ENCODE measurements at regions not wholly inside any gene's neighbourhood (a gene's known extent, or its start where the extent isn't known, plus 50 kb on each side); places are given as distances from the start of the nearest gene placed in this dataset.

DNA sequence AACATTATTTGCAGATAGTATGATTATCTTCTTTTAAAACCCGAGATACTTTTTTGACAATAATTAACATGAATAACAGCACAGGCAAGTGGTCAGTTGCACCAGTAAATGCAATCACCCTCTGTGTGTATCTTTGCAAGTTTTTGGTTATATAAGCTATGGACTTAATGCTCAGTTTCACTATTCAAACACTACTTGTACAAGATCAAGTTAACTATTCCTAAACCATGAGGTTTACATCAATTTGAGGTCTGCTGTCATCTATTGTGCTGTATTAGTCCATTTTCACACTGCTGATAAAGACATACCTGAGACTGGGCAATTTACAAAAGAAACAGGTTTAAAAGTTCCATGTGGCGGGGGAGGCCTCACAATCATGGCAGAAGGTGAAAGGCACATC lies 323.2 kb downstream of the NR4A2 start:
- H3K4me1 ChIP-seq (ENCODE audit: control insufficient read depth, insufficient read depth, low read length), result no peaks in the 10 kb centered on the region
- POLR2A ChIA-PET, result no interaction called here
- CTCF ChIA-PET, result no interaction called here

DNA sequence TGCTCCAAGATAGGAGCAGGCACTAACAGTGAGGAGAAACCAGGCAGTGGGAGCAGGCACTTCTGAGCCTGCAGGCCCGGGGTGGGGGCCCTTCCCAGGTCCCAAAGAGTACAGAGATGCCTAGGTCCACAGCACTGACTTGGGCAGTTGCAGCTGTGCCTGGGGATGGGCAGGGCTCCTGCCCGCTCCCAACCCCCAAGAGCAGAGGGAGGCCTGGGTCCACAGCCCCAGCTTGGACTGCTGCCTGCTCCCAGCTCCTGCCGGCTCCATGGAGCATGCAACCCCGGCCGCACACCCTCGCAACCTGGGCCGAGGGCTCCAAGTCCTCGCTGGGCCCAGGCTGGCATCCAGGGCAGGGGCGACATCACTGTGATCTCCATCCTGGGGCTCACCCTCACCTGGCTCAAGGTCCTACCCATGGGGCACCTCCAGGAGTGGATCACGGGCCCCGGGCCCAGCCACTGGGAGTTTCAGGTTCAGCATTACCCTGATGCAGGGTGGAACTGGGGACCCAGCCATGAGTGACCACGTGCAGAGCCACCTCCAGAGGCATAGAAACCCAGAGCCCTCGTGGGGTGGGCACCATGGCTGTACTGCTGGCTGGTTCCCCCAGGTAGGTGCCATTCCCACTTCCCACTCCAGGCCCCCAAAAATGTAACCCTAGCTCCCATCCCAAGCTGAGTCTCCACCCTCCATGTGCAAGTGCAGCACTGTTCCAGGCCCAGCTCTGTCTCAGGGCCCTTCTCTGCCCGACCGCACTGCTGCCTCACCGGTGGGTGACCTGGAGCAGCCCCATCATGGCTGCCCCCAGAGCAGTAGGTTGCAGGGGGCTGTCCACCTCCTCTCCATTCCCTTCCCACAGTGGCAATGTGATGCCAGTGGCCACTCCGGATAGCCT lies 325.6 kb downstream of the NR4A2 start:
- TF ChIP-seq ZNF416 (tag by site-specific recombination; IDR thresholded peaks at IDR 0.05) (no peak), ZNF248 (tag by site-specific recombination; IDR thresholded peaks at IDR 0.05) (no peak), ZNF24 (tag by site-specific recombination; IDR thresholded peaks at IDR 0.05) (no peak), ZNF121 (tag by site-specific recombination; IDR thresholded peaks at IDR 0.05) (no peak)
- Histone ChIP-seq H3K4me1 (ENCODE audit: control insufficient read depth, insufficient read depth, low read length) (no peaks in the 10 kb centered on the region), H3K9me3 (ENCODE audit: control insufficient read depth, insufficient read depth, low read depth, low read length) (no peaks in the 10 kb centered on the region), H3K4me3 (ENCODE audit: low read depth, low read length) (no peak overlapping the region), H3K27ac (ENCODE audit: extremely low read depth, low read depth, low read length) (no peak overlapping the region), H3K36me3 (ENCODE audit: control insufficient read depth in 2 of 2, insufficient read depth in 1 of 2, low read length in 2 of 2) (no peaks in the 10 kb centered on the region)
- ChIA-PET POLR2A (no interaction called here), CTCF (interaction anchor here (0.7 kb wide), 1 partner anchor 115 kb away, joined by 3 read pairs; no protein-coding TSS in a partner anchor)

More for the DNA sequence above, 323.2 kb downstream of the NR4A2 start:
- Histone ChIP-seq H3K36me3 (ENCODE audit: control insufficient read depth in 2 of 2, insufficient read depth in 1 of 2, low read length in 2 of 2) (no peaks in the 10 kb centered on the region), H3K9me3 (ENCODE audit: control insufficient read depth, insufficient read depth, low read depth, low read length) (no peaks in the 10 kb centered on the region), H3K4me3 (ENCODE audit: low read depth, low read length) (no peak overlapping the region), H3K27ac (ENCODE audit: extremely low read depth, low read depth, low read length) (no peak overlapping the region)
- TF ChIP-seq ZNF16 (tag by site-specific recombination; IDR thresholded peaks at IDR 0.05; ENCODE audit: low read depth) (no peak), ZFHX2 (tag by site-specific recombination; conservative IDR thresholded peaks at IDR 0.05) (no peak), EGR2 (tag by site-specific recombination; IDR thresholded peaks at IDR 0.05; ENCODE audit: low read depth) (no peak), ZNF175 (tag by site-specific recombination; IDR thresholded peaks at IDR 0.05) (no peak), ZFP41 (tag by site-specific recombination; IDR thresholded peaks at IDR 0.05; ENCODE audit: borderline replicate concordance) (no peak), ZSCAN30 (tag by site-specific recombination; IDR thresholded peaks at IDR 0.05) (no peak), KLF16 (tag by site-specific recombination; IDR thresholded peaks at IDR 0.05) (no peak), GFI1B (tag by site-specific recombination; IDR thresholded peaks at IDR 0.05) (no peak), ZNF596 (tag by site-specific recombination; IDR thresholded peaks at IDR 0.05) (no peak), INSM2 (tag by site-specific recombination; IDR thresholded peaks at IDR 0.05) (no peak)
- TF ChIP-seq, protein P1, sequence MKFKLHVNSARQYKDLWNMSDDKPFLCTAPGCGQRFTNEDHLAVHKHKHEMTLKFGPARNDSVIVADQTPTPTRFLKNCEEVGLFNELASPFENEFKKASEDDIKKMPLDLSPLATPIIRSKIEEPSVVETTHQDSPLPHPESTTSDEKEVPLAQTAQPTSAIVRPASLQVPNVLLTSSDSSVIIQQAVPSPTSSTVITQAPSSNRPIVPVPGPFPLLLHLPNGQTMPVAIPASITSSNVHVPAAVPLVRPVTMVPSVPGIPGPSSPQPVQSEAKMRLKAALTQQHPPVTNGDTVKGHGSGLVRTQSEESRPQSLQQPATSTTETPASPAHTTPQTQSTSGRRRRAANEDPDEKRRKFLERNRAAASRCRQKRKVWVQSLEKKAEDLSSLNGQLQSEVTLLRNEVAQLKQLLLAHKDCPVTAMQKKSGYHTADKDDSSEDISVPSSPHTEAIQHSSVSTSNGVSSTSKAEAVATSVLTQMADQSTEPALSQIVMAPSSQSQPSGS (tag by site-specific recombination; IDR thresholded peaks at IDR 0.05; ENCODE audit: low read depth), result no peak

DNA sequence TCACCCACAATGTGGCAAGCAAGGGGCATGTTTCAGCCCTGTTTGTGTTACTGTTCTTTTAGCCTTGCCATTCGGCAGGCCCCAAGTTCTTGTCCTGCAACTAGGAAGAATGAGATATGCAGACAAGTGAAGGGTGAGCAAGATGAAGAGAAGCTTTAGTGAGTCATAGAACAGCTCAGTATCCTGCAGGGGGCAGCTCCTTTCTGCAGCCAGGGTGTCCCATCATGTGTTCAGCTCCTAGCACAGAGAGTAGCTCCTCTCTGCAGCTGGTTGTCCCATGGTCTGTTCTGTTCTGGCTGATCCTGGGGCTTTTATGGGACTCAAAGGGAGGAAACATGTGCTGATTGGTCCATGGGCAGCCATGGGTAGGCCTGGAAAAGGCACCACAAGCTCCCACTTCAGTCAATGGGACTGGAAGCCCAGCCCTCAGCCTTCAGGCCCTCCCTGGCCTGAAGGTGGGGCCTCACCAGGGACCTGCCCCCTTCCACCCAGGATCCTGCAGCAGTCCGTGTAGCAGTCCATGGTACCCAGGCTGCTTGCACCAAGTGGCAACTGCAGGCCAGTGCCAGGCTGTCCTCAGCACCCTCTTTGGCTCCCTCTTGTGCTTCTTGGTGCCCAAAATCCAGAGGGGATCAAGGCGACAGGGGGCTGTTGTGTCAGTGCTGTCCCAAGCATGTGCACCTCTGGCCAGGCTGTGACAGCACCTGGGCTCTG lies 326.4 kb downstream of the NR4A2 start:
- POLR2A ChIA-PET, result no interaction called here
- Histone ChIP-seq H3K4me1 (ENCODE audit: control insufficient read depth, insufficient read depth, low read length) (no peaks in the 10 kb centered on the region), H3K4me3 (ENCODE audit: low read depth, low read length) (no peak overlapping the region), H3K9me3 (ENCODE audit: control insufficient read depth, insufficient read depth, low read depth, low read length) (no peaks in the 10 kb centered on the region), H3K36me3 (ENCODE audit: control insufficient read depth in 2 of 2, insufficient read depth in 1 of 2, low read length in 2 of 2) (no peaks in the 10 kb centered on the region), H3K27ac (ENCODE audit: extremely low read depth, low read depth, low read length) (no peak overlapping the region)
- CTCF ChIA-PET, result interaction anchor here (0.6 kb wide), 2 partner anchors 123 to 330 kb away, joined by 3 read pairs; no protein-coding TSS in a partner anchor
- TF ChIP-seq ZBTB7A (tag by site-specific recombination; IDR thresholded peaks at IDR 0.05; ENCODE audit: low read depth) (no peak), ZNF555 (tag by site-specific recombination; conservative IDR thresholded peaks at IDR 0.05) (no peak), ZNF521 (tag by site-specific recombination; IDR thresholded peaks at IDR 0.05) (no peak), ZNF239 (tag by site-specific recombination; IDR thresholded peaks at IDR 0.05) (no peak), SETDB1 (IDR thresholded peaks at IDR 0.05; ENCODE audit: insufficient read length, low read length) (no peak), ZNF280C (tag by site-specific recombination; IDR thresholded peaks at IDR 0.05) (no peak), ZNF274 (IDR thresholded peaks at IDR 0.05; ENCODE audit: low read length) (no peak), ZNF274 (tag by site-specific recombination; IDR thresholded peaks at IDR 0.05; ENCODE audit: borderline replicate concordance) (no peak)
